ENCODE measurements at regions not wholly inside any gene's neighbourhood (a gene's known extent, or its start where the extent isn't known, plus 50 kb on each side); places are given as distances from the start of the nearest gene placed in this dataset.

DNA sequence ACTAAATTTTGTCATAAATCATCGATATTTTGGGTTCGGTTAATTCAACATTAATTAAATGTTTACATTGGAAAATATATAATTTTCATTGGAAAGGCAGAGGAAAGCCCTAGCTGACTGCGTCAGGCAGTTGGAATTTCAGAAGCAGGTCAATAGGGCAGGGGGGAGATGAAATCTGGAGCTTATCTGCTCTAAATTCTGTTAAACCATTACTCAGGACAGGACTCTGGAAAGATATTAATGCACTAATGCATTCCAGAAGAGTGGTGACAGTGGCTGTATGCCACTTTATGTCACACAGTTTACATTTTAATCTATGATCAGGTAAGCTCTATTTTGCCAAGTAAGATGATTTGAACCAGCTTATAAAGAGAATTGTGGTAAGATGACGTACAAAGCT lies 153.0 kb upstream of the B3GALT2 start:
- FAIRE-seq (peak; percentile 71), DNase-seq (ENCODE audit: insufficient read length, low spot score) (peak; percentile 11)

DNA sequence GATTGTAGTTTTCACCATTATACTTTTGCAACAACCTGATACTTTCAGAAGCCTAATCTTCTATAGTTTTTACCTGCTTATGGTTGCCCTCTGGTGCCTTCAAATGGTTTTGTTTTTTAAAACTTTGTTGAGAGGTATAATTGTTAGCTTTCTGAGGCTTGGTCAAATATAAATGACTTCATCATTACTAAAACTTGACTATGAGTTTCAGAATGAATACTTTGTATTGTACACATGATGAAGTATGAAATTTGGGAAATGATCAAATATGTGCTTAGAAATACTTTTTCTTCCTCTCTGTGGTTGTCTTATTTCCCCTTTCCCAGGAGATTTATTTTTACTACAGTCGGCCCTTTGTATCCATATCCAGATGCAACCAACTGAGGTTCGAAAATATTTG lies 151.8 kb upstream of the B3GALT2 start:
- DNase-seq (ENCODE audit: insufficient read length, low spot score) (peak; percentile 14), FAIRE-seq (no peak)

DNA sequence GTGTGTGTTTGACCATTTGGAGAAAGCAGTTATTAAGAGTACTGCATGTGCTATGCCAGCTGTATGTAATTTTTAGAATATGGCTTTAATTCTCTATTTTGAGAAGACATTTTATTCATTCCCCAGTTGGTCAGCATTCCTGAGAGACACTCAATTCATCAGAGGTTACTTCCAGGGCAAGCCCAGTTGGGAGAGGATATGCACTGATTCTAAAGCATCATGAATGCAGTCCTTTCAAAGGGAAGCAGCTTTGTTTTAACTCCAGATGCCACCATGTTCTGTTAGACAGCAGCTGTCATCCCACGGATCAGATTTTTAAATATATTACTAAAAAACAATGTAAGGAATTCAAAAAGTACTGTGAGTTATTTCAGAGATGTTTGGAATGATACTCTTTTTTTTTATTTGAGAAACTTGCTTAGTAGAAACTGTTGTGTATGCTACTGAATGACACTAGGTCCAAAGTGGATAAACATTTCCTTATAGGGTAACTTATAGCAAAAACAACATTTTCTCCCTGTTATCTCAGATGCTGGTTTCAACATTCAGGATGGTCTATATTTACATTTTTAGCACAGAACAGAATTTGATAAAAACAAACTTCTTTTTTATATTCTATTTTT lies 149.5 kb upstream of the B3GALT2 start:
- peak; percentile 54 for FAIRE-seq
- DNase-seq (ENCODE audit: insufficient read length, low spot score): peak; percentile 76

DNA sequence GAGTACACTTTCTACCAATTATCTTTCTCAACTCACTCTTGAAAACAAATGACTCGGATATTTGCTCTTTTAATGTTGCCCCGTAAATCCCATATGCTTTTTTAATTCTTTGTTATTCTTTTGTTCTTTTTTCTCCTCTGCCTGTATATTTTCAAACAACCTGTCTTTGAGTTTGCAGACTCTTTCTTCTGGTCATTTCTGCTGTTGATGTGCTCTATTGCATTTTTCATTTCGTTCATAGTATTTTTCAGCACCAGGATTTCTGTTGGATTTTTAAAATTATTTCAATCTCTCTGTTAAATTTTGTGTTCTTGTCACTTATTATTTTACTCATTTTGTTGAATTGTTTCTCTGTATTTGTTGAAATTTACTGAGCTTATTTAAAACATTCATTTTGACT lies 146.8 kb upstream of the B3GALT2 start:
- FAIRE-seq (no peak), DNase-seq (ENCODE audit: insufficient read length, low spot score) (no peak)

DNA sequence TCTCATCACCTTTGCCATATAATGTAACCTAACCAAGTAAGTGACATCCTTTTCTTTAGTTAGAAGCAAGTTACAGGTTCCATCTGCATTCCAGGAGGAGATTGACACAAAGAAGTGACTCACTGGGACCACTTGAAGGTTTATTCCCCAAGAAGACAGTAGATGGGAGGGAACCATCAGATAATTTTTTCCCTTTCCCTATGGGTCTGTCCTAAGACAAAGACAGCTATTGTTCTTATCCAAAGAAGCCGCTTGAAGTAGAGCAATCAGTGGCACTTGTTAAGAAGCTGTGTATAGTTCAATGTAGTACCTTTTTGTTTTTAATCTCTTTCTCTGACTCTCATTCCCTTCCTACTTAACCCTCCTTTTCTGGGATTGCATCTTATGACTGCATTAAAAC lies 139.9 kb upstream of the B3GALT2 start:
- FAIRE-seq (no peak), DNase-seq (ENCODE audit: insufficient read length, low spot score) (no peak)

DNA sequence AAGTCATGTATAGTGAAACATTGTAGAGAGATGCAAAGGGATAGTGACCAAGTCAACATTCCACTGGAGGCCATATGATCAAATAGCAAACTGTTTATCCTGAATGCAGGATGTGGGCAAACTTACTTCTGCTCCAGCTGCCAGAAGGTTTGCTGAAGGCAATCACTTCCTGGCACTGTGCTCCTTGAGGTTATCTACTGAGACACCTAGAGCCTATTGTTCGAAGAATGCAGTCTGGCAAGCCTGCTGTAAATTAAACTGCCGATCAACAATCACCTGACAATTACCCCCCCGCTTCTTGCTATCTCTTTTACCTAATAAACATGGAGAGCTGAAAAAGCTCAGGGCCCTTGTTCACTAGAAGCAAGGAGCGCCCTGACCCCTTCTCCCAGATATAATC lies 139.4 kb upstream of the B3GALT2 start:
- FAIRE-seq (no peak), DNase-seq (ENCODE audit: insufficient read length, low spot score) (no peak)

DNA sequence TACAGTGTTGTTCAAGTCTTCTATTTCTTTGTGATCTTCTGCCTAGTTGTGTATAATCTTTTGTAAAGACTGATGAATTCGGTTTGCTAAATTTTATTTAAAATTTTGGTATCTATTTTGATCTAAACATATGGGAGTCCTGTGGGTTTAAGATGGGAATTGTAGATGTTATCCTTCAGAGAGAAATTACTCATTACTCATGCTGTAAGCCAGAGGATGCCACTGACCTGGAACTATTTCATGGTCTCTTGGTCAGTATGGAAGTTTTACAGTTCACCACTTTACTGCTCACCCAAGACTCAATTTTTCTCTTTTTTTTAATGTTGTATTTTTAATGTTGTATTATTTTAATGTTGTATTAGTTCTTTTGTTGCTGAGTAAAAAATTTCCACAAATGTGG lies 138.6 kb upstream of the B3GALT2 start:
- FAIRE-seq (no peak), DNase-seq (ENCODE audit: insufficient read length, low spot score) (no peak)

DNA sequence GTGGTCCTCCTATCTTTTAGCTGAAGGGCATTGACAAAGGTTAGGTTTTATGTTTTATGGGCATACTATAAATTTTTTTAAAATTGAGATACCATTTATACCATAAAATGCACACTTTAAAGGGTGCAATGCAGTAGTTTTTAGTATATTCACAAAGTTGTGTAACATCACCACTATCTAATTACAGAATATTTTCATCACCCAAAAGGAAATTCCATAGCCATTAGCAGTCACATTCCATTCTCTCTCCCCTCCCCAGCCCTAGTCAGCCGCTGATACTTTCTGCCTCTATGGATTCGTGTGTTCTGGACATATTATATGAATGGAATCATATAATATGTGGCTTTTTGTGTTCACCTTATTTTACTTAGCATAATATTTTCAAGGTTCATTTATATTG lies 135.8 kb upstream of the B3GALT2 start:
- FAIRE-seq: peak; percentile 60

DNA sequence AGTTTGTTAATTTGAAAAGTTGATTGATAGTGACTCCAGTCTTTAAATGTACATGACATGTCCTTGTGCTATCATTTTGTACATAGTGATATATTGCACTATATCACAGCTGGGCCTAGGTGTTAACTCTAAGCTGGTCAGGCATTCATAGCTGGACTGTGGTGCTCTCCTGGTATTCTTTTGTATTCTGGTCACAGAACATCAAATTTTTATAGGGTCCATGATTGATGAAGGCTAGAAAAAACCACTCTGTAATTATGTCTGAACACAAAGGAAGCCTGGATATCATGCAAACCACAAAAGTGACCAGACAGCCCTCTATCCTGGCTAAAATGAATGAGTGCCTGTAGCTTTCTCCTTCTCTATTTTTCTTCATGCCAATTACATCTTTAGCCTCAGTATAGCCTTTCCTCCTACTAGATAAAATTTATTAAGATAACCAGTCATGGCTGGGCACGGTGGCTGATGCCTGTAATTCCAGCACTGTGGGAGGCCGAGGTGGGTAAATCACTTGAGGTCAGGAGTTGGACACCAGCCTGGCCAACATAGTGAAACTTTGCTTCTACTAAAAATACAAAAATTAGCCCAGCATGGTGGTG lies 134.9 kb upstream of the B3GALT2 start:
- peak; percentile 28 for FAIRE-seq

More for the DNA sequence above, 135.8 kb upstream of the B3GALT2 start:
- peak; percentile 63 for DNase-seq (ENCODE audit: insufficient read length, low spot score)

DNA sequence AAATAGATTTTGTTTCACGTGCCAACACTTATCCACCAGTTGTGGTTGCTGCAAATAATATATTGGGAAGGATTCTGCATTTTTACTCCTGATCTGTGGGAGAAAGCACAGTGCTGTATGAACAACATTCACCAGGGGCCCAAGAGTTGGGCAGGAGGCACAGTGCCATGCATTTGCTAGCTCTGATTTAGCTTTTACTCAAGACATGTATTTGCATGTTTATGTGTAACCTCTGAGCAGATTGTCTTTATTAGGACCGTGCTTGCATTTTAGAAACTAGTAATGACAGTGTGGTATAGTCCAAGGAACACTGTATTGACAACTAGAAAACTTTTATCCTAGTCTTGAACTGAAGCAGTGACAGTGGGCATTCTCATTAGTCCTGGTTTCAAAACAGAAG lies 133.9 kb upstream of the B3GALT2 start:
- FAIRE-seq: no peak
- no peak for DNase-seq (ENCODE audit: insufficient read length, low spot score)

More for the DNA sequence above, 134.9 kb upstream of the B3GALT2 start:
- DNase-seq (ENCODE audit: insufficient read length, low spot score): no peak

DNA sequence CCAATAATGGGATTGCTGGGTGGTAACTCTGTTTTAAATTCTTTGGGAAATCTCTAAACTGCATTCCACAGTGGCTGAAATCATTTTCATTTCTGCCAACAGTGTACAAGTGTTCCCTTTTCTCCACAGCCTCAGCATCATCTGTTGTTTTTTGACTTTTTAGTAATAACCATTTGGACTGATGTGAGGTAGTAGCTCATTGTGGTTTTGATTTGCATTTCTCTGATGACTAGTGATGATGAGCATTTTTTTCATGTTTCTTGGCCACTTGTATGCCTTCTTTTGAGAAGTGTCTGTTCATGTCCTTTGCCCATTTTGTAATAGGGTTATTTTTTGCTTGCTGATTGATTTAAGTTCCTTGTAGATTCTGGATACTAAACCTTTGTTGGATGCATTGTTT lies 131.9 kb upstream of the B3GALT2 start:
- FAIRE-seq (no peak), DNase-seq (ENCODE audit: insufficient read length, low spot score) (no peak)

DNA sequence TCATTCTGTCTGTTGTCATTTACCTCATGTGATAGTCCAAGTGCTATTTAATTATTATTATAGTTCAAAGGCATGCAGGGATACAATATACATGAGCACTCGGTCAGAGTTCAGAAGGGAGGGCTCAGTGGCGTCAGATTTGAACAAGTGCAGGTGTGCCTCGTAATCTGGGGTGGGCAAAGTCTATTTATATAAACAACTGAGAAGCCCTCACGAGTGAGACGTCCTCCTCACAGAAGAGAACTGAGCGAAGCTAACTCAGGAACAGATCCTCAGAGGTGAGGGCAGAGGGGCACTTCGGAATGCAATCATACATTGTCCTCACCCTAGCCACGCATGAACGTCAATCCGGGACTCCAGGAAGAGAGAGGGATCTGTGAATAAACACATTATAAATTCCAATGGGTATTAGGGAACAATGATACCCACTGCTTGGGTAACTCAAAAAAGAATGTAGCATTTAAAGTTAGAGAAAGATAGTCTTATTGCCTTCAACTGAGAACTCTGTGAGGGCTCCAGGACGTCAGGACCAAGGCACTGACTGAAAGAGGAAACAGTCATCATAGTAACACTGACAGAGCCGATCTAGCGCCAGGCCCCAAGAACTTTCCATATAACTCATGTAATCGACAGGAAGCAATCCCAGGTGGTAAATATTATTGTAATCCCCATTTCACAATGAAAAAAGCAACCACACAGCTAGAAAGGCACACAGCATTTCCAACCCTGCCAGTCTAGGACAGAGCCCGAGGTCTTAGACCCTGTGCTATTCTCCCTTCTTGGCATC lies 127.1 kb upstream of the B3GALT2 start:
- FAIRE-seq: no peak
- no peak for DNase-seq (ENCODE audit: insufficient read length, low spot score)

DNA sequence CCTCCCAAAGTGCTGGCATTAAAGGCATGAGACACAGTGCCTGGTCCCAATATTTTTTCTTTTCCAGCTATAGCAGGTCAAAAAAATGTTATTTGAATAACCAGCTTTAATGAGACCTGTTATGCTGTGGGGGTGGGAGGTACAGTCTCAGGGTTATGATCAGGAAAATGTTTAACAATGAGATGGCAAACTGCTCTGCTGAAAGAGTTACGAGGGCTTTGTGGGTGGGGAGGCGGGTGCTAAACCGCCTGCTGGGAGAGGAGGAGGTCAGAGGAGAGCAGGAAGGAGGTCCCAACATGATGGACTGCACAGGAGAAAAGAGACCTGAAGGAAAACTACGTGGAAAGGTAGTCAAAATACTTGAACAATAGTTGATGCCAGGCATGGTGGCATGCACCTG lies 126.0 kb upstream of the B3GALT2 start:
- FAIRE-seq (no peak), DNase-seq (ENCODE audit: insufficient read length, low spot score) (no peak)

DNA sequence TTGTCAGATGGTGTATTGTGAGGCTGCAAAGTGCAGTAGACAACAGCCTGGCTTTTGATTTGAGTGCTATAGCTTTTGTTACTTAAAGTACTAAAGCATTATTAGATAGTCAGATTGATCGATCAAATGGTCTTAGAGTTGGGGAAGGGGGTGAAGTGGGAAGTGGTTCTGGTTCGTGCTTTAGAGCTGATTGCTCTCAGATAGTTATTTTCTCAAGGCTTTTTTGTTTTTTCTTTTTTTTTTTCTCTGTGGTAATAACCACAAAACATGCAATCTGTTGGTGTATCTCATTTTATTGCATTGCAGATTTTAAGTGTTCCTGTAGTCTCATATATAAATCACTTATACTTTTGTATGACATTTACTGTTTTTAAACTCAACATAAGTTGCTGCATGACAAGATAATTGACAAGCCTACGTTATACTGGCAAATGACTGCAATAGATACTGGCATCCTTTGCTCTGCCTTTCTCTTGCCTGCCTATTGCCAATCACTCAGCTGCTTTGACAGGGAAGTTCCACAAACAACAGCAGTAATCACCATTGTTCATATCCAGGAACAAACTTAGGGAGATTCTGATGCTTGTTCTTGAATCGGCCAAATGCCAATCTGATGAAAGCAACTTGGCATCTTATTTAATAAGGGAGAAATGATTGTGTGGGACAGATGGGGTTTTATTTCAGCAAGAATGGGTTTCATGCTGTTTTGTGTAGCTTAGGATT lies 125.0 kb upstream of the B3GALT2 start:
- DNase-seq (ENCODE audit: insufficient read length, low spot score) (peak; percentile 55), FAIRE-seq (peak; percentile 54)

DNA sequence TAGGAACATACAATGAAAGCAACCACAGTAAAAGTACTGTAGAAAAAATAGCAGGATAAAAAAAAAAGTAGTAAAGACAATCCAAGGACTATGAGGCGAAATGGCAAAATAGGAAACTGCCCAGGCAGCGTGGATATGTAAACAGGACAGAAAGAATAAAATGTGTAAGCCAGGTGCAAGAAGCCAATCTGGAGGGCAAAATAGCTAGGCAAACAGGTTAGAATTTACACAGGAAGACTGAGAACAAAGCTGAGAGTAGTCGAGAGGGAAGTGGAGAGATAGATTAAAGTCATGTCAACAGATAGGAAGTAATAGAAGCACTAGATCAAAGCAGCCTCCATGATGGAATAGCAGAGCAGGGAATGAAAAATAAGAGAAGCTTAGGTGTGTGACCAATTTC lies 124.2 kb upstream of the B3GALT2 start:
- FAIRE-seq: no peak

DNA sequence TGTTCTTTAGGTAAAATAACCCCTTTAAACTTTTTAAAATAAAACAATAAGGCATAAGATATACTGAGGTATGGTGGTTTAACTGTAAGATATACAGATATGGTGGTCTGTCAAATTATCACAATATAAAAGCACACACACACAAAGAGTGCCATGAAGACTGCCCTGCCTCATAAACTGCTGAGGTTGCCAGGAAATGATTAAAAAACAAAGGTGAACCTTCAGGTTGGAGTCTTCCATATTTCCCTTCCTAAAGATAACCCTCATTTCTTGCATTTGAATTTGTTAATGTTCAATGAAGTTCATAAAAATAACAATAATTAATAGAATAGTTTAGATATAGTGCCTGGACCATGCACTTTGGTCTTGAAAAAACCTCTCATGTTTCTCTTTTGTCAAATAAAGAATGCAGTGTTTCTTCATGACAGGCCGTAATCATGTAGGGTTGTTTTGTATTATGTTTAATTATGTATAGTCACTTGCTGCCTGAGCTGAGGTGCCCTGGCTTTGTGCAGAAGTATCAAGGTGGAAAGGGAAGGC lies 123.6 kb upstream of the B3GALT2 start:
- no peak for FAIRE-seq
- no peak for DNase-seq (ENCODE audit: insufficient read length, low spot score)

More for the DNA sequence above, 124.2 kb upstream of the B3GALT2 start:
- no peak for DNase-seq (ENCODE audit: insufficient read length, low spot score)

DNA sequence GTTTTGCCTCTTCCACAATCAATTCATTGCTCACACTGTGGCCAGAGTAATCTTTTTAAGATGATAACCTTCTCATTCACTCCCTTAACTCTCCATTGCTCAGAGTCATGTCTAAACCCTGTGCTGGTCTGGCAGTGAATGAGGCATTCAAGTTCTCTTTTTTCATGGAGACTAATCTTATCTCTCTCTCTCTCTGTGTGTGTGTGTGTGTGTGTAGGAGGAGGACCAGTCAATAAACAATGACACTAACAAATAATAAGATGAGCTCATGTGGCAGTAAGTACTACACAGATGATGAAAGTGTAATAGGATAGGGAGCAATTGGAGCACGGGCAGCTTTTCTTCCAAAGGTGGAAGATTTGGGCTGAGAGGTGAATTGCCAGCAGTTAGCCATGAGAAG lies 122.0 kb upstream of the B3GALT2 start:
- FAIRE-seq (no peak), DNase-seq (ENCODE audit: insufficient read length, low spot score) (no peak)

DNA sequence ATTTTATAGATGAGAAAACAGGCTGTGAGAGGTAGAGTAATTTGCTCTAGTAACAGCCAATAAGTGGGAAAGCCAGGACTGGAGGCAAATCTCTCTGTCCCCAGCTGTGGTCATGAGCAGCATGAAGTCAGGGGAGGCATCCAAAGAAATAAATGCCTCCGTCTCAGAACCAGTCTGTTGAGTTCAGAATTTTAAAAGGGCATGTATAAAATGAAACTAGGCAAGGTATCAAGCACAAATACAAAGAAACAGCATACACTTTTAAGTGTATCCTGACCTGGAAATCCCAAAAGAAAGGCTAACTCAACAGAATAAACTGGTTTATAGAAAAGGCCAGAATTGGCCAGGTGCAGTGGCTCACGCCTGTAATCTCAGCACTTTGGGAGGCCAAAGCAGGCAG lies 120.0 kb upstream of the B3GALT2 start:
- DNase-seq (ENCODE audit: insufficient read length, low spot score) (no peak), FAIRE-seq (no peak)

Data from HTR-8/SVneo (cell line).